ENCODE measurements at regions not wholly inside any gene's neighbourhood (a gene's known extent, or its start where the extent isn't known, plus 50 kb on each side); places are given as distances from the start of the nearest gene placed in this dataset.

- CTCF ChIA-PET, result no interaction called here
- no peak for ATAC-seq
- Histone ChIP-seq H3K4me1 (no peaks in the 10 kb centered on the region), H3K9me3 (peaks cover 8% of the 10 kb centered on the region; the same call in 1 of the 3 replicates), H3K4me2 (no peak overlapping the region), H3K27ac (no peak overlapping the region), H3K4me3 (no peak overlapping the region)
- DNase-seq (ENCODE audit: low read depth in 1 of 2, low spot score in 1 of 2), result no peak
- no peak for FAIRE-seq
- POLR2A ChIA-PET, result no interaction called here
- TF ChIP-seq ZNF302 (CRISPR knock-in tag; IDR thresholded peaks at IDR 0.05), result no peak
- no peak for TF ChIP-seq EHMT2 (IDR thresholded peaks at IDR 0.05; ENCODE audit: low read depth)
- TF ChIP-seq HOXB5 (CRISPR knock-in tag; IDR thresholded peaks at IDR 0.05), result no peak
- TF ChIP-seq RARB (CRISPR knock-in tag; IDR thresholded peaks at IDR 0.05), result no peak
- TF ChIP-seq ATOH8 (CRISPR knock-in tag; IDR thresholded peaks at IDR 0.05; ENCODE audit: low read depth), result no peak
- no peak for TF ChIP-seq USF2 (IDR thresholded peaks at IDR 0.05)
- TF ChIP-seq ZC3H11A (IDR thresholded peaks at IDR 0.05), result no peak
- no peak for TF ChIP-seq ZSCAN20 (CRISPR knock-in tag; IDR thresholded peaks at IDR 0.05)
- no peak for TF ChIP-seq KDM5A (IDR thresholded peaks at IDR 0.05)
- no peak for TF ChIP-seq HOXB13 (CRISPR knock-in tag; IDR thresholded peaks at IDR 0.05; ENCODE audit: low read depth)
- no peak for TF ChIP-seq POLR2AphosphoS2 (conservative IDR thresholded peaks at IDR 0.05; ENCODE audit: low read length)
- TF ChIP-seq SREBF2 (IDR thresholded peaks at IDR 0.05), result no peak
- no peak for TF ChIP-seq HMGXB4 (CRISPR knock-in tag; IDR thresholded peaks at IDR 0.05; ENCODE audit: borderline replicate concordance)
- no peak for TF ChIP-seq HDAC2 (IDR thresholded peaks at IDR 0.05)
- no peak for TF ChIP-seq ELK1 (IDR thresholded peaks at IDR 0.05; ENCODE audit: low read depth, low read length)
- no peak for TF ChIP-seq MYC (IDR thresholded peaks at IDR 0.05; ENCODE audit: borderline replicate concordance, low read length)
- no peak for TF ChIP-seq RNF2 (IDR thresholded peaks at IDR 0.05; ENCODE audit: borderline replicate concordance, low read depth)
- no peak for TF ChIP-seq JUNB (IDR thresholded peaks at IDR 0.05)
- WGBS (ENCODE audit: missing lambda C conversion rate), result 27% methylated on average over 7 of the region's 7 CpGs
Measured at GRCh38 chr20:60066438-60066823, 108.2 kb downstream of the CDH26 start.

GRCh38 chr20:60068509-60068908 is 110.3 kb downstream of the CDH26 start:
- 4% methylated on average over 8 of the region's 8 CpGs for WGBS (ENCODE audit: missing lambda C conversion rate)
- TF ChIP-seq KDM5A (IDR thresholded peaks at IDR 0.05), result no peak
- ATAC-seq (no peak), DNase-seq (ENCODE audit: low read depth in 1 of 2, low spot score in 1 of 2) (no peak), FAIRE-seq (no peak)
- Histone ChIP-seq H3K4me1 (no peaks in the 10 kb centered on the region), H3K27ac (no peak overlapping the region), H3K4me2 (no peak overlapping the region), H3K9me3 (peaks cover 8% of the 10 kb centered on the region; the same call in 1 of the 3 replicates), H3K4me3 (no peak overlapping the region)
- CTCF ChIA-PET, result interaction anchor here (4.0 kb wide), 1 partner anchor 11 kb away, joined by 26 read pairs; no protein-coding TSS in a partner anchor
- POLR2A ChIA-PET, result no interaction called here

- no peak overlapping the region for H3K4me2 ChIP-seq
- H3K27ac ChIP-seq, result no peak overlapping the region
- CTCF ChIA-PET, result interaction anchor here (0.9 to 4.0 kb wide), 2 partner anchors 12 to 48 kb away, joined by 3 to 26 read pairs; no protein-coding TSS in a partner anchor
- FAIRE-seq (no peak), ATAC-seq (no peak), DNase-seq (ENCODE audit: low read depth in 1 of 2, low spot score in 1 of 2) (no peak)
- 46% methylated on average over 6 of the region's 8 CpGs for WGBS (ENCODE audit: missing lambda C conversion rate)
- no peaks in the 10 kb centered on the region for H3K4me1 ChIP-seq
- H3K9me3 ChIP-seq, result peaks cover 8% of the 10 kb centered on the region; the same call in 1 of the 3 replicates
- POLR2A ChIA-PET, result no interaction called here
- H3K4me3 ChIP-seq, result no peak overlapping the region
- TF ChIP-seq HMGXB4 (CRISPR knock-in tag; IDR thresholded peaks at IDR 0.05; ENCODE audit: borderline replicate concordance) (no peak), NR3C1 (IDR thresholded peaks at IDR 0.05) (no peak), USF2 (IDR thresholded peaks at IDR 0.05) (no peak), CBX8 (IDR thresholded peaks at IDR 0.05) (no peak), JUNB (IDR thresholded peaks at IDR 0.05) (no peak), FOSL2 (IDR thresholded peaks at IDR 0.05) (no peak), FOSL2 (CRISPR knock-in tag; IDR thresholded peaks at IDR 0.05) (no peak), PBX3 (IDR thresholded peaks at IDR 0.05) (no peak), ESRRA (IDR thresholded peaks at IDR 0.05; ENCODE audit: borderline replicate concordance, low read length) (no peak), HOXA7 (CRISPR knock-in tag; IDR thresholded peaks at IDR 0.05) (no peak), EP300 (IDR thresholded peaks at IDR 0.05) (no peak), MAX (IDR thresholded peaks at IDR 0.05) (no peak), SMC3 (IDR thresholded peaks at IDR 0.05) (no peak)
Measured at GRCh38 chr20:60069656-60070055, 111.4 kb downstream of the CDH26 start.
